Gastroesophageal sphincter (tissue), 3 donors: ENCODE measurements at regions not wholly inside any gene's neighbourhood (a gene's known extent, or its start where the extent isn't known, plus 50 kb on each side); places are given as distances from the start of the nearest gene placed in this dataset.

Experiments
- POLR2A ChIP-seq, 2 donors: fragments of 450-650 bp; IDR thresholded peaks; one replicate each; pipeline ENCODE4 v1.6.1; 2017; ENCODE audit warnings: antibody characterized with exemption in 2 of 2, mild to moderate bottlenecking in 2 of 2, moderate library complexity in 1 of 2
- TF ChIP-seq, protein P1 (sequence below), 4 experiments: fragments of 200-600 bp in 2 of 4; fragments of 450-650 bp in 2 of 4; sonication (generic) in 1 of 4; IDR thresholded peaks; one replicate each; pipeline ENCODE4 v1.5.1; 2017 to 2019; ENCODE audit warnings: antibody characterized with exemption in 4 of 4, mild to moderate bottlenecking in 2 of 4, moderate library complexity in 2 of 4

DNA sequence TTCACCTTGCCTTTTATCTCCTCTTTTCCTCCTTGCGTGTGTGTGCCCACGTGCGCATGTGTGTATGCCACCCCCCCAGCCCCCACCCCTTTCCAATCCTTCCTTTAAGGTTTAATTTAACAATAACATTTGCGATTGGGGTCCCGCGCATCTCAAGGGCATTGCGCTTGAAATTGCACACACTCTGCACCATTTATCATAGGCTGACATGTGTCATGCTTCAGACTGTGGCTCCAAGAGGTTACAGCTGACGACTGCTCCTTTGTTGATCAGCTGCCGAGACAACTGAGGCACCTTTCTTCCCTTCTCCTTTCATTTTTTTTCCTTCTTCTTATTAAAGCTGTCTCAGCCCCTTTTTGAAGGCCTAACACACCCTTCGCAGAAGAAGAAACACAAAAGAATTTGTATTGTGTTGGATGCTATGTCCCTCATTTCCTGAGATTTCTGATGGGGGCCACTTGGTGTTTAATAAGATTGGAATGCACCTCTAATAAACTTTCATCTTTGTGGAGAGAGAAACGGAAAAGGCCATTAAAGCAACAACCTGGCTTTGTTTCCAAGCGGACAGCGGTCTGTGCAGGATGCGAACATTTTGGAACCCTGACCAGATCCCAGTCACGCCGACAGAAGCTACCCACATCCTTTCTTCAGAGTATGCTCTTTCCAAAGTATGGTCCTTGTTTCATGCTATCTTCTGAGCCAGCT lies 470.1 kb downstream of the MCTP2 start:
- TF ChIP-seq, protein P1, sequence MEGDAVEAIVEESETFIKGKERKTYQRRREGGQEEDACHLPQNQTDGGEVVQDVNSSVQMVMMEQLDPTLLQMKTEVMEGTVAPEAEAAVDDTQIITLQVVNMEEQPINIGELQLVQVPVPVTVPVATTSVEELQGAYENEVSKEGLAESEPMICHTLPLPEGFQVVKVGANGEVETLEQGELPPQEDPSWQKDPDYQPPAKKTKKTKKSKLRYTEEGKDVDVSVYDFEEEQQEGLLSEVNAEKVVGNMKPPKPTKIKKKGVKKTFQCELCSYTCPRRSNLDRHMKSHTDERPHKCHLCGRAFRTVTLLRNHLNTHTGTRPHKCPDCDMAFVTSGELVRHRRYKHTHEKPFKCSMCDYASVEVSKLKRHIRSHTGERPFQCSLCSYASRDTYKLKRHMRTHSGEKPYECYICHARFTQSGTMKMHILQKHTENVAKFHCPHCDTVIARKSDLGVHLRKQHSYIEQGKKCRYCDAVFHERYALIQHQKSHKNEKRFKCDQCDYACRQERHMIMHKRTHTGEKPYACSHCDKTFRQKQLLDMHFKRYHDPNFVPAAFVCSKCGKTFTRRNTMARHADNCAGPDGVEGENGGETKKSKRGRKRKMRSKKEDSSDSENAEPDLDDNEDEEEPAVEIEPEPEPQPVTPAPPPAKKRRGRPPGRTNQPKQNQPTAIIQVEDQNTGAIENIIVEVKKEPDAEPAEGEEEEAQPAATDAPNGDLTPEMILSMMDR (IDR thresholded peaks at IDR 0.05) = no peak
- TF ChIP-seq POLR2A (IDR thresholded peaks at IDR 0.05) = no peak
